C1 segment of cervical spinal cord (tissue), 14 donors: ENCODE measurements at regions not wholly inside any gene's neighbourhood (a gene's known extent, or its start where the extent isn't known, plus 50 kb on each side); places are given as distances from the start of the nearest gene placed in this dataset.
A peak's percentile ranks its signal among the peaks of the same experiment; 100 is the strongest.

Experiments used
- DNase-seq, 14 donors: peaks; one replicate each; lab custom pipeline; 2025; lab: John Stamatoyannopoulos, UW

- no peak for DNase-seq
Observed at GRCh38 chr18:21162786-21163185, 51.2 kb upstream of the ROCK1 start.

DNA sequence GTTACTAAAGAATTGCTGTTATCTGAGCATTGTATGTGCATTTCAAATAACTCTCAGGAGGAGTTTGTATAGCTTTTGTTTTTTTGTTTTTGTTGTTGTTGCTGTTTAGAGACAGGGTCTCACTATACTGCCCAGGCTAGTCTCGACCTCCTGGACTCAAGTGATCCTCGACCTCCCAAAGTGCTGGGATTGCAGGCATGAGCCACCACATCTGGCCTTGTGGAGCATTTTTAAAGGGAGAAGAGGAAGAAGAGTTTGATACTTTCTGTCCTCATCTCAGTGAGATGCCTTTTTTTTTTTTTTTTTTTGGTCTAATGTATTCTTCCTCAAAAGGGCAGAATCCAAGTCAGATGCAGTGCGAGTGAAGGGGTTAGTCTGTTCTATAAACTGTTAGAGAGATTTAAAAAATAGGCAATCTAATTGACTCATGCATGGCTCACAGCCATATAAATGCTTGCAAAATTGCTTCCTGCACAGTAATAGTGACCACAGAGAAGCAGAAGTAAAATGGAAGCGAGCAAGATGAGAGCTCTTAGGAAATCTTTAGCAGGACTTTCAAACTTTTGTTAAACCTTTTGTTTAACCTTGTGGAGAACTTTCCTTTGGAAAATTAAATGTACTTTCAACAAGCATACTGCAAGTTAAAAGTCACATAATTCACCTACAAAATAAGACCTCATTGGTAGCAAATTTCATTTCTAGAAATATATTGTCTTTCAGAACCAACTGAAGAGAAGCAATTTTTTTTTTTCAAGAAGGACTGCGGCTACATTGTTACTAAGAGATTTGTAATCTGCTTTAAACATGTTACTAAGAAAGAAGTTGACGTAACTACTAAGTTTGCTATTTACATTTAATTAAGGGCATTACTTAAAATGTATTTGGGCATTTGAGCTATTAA lies 52.3 kb upstream of the ROCK1 start:
- no peak for DNase-seq

- no peak for DNase-seq
Observed at GRCh38 chr18:21164548-21165095, 53.0 kb upstream of the ROCK1 start.

DNA sequence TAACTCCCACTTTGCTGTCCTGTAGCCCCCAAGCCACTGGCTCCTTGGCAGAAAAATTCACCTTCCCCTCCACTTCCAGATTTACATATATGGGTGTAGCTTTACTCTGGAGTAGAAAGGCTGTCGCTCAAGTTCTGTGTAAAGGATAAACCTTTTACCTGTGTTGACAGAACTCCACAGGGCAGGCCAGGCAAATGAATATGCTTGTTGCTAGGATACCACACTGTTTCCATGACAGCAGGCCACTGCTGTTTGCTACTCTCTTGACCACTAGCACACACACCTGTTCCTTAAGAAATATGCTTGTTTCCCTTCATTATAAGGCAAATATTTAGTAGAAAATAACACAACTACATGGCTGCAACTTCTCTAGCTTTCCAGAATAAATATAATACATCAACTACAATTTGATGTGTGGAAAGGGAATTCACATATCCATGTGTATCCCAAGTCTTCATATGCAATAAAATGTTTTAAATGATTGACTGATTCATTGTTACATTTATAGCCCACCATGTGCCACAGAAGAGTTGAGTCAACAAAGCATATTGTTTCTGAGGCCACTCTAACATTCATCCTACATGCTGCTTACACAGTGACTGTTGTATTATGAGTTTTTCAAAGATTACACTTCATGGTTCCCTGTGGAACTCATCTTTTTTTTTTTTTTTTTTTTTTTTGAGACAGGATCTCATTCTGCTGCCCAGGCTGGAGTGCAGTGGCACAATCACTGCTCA lies 56.2 kb upstream of the ROCK1 start:
- DNase-seq, result no peak

DNA sequence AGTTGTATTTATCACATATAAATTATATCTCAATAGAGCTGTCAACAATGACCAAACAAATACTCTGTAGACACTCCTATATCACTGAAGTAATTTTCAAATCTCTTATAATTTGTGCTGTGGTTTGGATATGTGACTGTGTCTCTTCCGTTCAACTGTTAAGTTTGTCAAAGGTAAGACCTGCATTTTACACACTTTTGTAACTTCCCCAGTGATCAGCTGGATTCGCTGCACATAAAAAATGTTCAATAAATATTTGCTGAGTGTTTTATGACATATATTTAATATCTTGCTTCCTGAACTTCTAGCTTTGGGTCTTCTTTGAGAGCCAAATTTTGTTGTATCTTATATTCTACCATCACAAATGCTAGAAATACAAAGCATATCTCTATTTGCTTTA lies 57.3 kb upstream of the ROCK1 start:
- no peak for DNase-seq

- no peak for DNase-seq
Observed at GRCh38 chr18:21177822-21178221, 64.2 kb upstream of the GREB1L start.

GRCh38 chr18:21179590-21180220 lies 62.3 kb upstream of the GREB1L start:
- peak in 4 of 14 donors; percentile 6 to 16 (median 11) for DNase-seq

- no peak for DNase-seq
Observed at GRCh38 chr18:21180588-21180987, 61.4 kb upstream of the GREB1L start.

DNA sequence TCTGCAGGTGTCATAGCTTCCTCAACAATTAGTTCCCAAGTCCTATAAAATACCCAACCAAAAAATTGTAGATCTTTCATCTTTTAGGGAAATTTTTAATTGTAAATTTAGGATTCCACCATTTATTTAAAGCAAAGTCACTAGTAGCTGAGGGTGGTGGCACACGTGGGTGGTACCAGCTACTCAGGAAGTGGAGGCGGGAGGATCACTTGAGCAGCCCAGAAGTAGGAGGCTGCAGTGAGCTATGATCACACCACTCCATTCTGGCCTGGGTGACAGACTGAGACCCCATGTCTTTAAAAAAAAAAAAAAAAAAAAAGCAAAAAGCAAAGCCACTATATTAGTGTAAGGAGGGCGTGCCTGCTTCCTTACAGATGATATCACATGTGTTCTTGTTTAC lies 60.3 kb upstream of the GREB1L start:
- no peak for DNase-seq

DNA sequence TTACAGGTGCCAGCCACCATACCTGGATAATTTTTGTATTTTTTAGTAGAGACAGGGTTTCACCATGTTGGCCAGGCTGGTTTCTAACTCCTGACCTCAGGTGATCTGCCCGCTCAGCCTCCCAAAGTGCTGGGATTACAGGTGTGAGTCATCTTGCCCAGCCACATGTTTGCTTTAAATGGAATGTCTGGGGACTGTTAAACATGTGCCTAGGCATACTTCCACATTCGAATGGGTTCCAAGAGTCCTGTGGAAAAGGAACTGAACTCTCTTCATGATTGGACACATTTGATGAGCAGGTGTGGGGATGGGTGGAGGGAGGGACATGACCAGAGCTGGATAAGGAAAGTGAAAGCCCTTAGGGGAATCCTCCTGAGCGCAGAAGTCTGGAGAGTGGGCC lies 58.4 kb upstream of the GREB1L start:
- DNase-seq, result no peak

GRCh38 chr18:21184396-21184996 lies 57.5 kb upstream of the GREB1L start:
- DNase-seq, result no peak

GRCh38 chr18:21187886-21188285 lies 54.1 kb upstream of the GREB1L start:
- DNase-seq, result peak in 1 of 14 donors; percentile 5

- DNase-seq, result peak in 11 of 14 donors; percentile 4 to 58 (median 29)
Observed at GRCh38 chr18:21191596-21192307, 50.3 kb upstream of the GREB1L start.
